Ramos (cell line): ENCODE measurements at regions not wholly inside any gene's neighbourhood (a gene's known extent, or its start where the extent isn't known, plus 50 kb on each side); places are given as distances from the start of the nearest gene placed in this dataset.
"Not testable (repeated sequence)": the region's sequence is repeated elsewhere in the genome, so short reads cannot be mapped to it uniquely, and the experiment has no call there.

Experiments
- in situ Hi-C: fragments of 300-500 bp; cut with MboI; formaldehyde crosslinking; loops from one replicate; pipeline ENCODE4 v1.14.3; 2022; ENCODE audit warnings: low sequenced_read_pairs; ENCODE audit not compliant: unreplicated experiment

DNA sequence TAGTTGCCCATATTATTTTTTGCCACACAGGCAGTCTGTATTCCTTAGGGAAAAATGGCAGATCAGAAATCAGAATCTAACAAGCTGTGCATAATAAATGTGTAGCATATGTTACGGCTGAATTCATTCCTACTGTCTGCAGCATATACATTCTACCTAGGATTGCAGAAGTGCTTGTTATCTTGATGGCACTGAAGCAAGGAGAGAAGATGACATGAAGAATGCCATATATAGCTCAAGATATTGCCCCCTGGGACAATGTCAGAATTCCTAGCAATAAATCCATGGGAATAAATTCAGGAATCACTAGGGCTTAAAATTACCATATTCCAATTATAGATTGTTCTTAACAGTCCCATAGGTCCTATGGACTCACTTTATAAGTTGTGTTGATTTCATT lies 293.0 kb upstream of the CNR1 start:
- in situ Hi-C loops = no loop called here

DNA sequence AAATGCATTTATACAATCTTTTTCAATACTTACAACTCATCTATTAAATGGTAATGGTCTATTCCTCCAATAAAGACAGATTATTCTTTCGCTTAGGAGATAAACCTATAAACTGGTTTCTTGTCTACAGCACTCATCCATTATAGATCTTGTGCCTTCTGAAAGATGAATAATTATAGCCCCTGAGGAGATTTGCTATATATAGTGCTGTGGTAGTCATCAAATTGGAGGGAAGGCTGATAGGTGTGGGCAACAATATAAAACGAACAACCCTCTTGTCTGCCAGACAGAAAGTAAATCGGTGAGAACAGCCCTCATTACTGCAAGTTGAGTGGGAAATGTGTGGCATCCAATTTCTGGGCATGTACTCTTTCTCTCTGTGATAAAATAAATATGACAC lies 292.5 kb upstream of the CNR1 start:
- in situ Hi-C loops = no loop called here

DNA sequence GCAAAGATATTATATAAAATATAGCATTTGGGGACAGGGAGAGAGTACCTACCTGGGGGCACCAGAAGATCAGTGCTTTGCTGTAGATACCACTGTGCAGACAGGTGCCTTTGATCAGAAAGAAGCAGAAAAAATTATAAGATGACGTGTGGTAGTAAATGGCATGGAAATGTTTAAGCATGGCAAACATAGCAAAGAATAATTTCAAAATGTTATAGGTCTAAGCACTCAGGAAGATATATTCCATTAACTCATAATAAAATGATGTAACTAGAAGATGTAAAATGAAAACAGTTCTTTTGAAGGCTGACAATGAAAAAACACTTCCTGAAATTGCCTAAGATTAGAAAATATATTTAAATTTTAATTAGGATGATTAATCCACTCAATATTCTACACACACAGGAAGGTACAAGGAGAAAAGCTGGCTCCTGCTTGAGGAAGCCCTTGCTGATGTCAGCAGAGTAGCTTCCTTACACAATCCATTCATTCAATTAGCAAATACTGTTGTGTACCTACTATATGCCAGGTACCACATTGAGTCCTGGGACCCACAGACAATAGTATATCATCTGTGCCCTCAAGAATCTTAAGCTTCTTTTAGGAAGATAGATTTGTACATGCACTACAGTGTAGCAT lies 290.2 kb upstream of the CNR1 start:
- in situ Hi-C loops = no loop called here

DNA sequence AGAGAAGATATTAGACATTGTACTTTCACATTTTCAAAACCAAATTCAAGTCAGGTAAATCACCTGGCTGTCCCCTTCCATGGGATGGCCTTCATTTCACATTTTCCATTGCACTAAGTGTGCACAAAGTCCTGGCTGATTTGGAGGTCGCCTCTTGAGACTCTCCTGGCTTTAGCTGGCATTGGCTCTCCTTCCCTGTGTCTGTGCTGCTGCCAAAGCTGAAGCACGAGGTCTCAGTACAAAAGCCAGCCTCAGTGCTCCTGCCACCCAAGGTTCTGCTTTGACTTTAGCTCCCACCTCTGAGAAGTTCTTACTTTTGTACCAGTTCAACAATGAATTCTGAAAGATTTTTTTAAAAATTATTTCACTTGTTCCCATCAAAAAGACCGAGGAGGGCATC lies 289.2 kb upstream of the CNR1 start:
- in situ Hi-C loops = no loop called here

DNA sequence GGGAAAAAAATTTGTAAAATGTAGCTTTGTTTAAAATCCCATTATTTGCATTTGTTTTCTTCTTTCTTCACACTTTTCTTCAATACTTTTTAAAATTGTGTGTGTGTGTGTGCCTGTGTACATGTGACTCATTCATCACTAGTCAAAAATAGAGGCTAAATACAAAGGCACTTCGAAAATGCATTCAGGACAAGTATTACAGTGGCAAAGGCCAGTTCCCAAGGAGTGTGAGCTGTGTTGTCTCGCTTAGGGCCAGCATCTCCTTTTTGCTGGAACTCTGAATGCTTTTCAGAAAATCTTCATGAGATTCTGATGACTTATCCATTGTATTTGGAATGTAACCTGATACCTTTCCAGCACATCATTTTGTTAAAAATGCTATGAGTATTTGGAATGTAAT lies 288.5 kb upstream of the CNR1 start:
- in situ Hi-C loops = no loop called here

DNA sequence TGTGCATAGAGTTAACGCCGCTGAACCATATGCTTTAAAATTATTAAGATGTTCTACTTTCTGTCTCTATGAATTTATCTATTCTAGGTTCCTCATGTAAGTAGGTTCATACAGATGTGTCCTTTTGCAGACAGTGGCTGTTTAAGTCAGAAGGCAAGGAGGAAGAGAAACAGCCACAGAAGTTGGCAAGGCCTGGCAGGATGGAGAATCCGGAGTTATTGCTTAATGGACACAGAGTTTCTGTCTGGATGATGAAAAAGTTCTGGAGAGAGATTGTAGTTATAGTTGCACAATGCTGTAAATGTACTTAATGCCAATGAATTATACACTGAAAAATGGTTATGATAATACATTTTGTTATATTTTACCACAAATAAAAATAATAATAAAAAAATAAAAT lies 283.6 kb upstream of the CNR1 start:
- in situ Hi-C loops = no loop called here

DNA sequence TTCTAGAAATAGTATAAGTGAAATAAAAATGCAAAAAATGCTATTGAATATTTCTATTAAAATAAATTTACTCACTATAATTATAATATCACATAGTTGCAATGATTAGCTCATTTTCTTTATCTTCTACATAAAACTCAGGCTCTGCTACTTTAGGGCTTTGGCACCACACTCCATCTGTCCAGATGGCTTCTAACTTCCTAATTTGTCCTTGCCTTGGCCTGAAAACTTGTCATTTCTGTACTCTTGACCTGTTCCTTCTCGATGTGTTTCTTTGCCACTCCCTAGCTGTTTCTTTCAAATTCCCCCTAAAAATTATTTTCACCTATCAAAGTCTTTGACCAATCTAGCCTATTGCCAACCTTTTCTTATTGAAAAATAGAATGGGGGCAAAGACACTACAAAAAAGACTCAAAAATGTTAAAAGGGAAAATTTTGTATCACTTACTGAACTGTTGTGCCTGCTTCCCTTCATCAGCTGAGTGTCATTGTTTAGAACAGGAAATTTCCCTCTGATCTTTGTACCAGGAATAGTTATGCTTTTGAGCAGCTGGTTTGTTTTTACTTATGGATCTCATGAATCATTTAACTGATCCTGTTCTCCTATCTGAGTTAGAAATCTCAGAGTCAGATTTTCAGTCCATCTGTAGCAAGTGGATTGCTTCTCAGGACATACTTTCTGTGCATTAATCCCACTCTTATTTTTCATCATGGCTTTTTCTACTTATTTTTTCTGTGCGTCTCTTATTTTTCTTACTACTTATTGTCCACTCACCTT lies 279.2 kb upstream of the CNR1 start:
- in situ Hi-C loops = no loop called here

DNA sequence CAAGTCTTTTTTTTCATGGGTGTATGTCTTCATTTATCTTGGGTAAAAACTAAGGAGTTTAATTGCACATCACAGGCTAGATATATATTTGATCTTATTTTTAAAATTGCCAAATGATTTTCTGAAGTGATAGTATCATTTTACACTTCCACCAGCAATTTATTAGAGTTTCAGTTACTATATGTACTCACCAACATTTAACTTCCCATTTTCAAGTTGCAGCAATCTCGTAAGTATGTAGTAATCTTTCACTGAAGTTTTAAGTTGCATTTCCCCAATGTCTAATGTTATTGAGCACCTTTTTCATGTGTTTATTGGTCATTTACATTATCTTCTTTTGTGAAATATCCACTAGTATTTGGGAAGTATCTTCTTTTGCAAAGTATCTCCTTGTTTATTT lies 277.4 kb upstream of the CNR1 start:
- in situ Hi-C loops = no loop called here

DNA sequence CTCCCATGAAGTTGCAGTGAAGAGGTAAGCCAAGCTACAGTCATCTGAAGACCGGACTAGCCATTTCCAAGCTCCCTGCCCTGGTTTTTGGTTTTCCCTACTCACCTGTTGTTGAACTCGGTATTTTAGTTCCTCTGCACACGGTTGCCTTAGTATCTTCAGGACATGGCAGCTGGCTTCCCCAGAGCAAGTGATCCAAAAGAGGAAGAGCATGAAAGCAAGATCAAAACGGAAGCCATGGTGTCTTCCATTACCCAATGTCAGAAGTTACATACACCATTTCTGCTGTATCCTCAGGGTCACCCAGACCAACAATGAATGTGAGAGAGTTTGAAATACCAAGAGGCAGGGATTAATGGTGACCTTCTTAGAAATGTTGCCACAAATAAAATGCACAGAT lies 276.6 kb upstream of the CNR1 start:
- in situ Hi-C loops = no loop called here

DNA sequence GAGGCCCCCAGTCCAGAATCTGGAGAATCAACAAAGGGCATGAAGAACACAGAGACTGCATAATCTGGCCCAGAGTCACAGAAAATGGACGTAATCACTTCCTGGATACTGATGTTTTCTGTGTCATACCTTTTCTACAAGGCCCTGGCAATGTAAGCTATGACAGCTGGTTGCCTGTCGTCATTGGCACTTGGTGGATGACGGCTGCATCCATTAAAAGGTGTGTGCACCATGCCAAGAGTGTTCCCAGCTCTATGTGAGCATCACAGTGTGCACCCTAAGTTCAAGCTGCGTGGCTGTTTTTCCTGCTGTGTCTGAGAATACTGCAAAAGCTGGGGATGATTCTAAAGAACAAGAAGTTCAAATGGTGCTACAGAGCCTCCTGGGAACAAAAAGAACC lies 275.2 kb upstream of the CNR1 start:
- in situ Hi-C loops = no loop called here

DNA sequence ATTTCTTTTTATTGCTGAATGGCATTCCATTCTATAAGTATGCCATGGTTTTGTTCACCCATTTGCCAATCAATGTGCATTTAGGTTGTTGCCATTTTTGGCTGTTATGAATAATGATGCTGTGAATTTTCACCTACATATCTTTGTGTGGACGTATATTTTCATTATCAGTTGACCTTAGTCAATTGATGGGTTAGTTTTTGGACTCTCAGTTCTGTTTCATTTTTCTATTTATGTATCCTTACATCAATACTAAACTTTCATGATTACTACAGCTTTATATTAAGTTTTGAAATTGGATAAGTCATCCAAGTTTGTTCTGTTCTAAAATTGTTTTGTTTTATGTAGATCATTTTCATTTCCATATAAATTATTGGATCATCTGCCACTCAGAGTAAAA lies 261.9 kb upstream of the CNR1 start:
- in situ Hi-C loops = no loop called here

DNA sequence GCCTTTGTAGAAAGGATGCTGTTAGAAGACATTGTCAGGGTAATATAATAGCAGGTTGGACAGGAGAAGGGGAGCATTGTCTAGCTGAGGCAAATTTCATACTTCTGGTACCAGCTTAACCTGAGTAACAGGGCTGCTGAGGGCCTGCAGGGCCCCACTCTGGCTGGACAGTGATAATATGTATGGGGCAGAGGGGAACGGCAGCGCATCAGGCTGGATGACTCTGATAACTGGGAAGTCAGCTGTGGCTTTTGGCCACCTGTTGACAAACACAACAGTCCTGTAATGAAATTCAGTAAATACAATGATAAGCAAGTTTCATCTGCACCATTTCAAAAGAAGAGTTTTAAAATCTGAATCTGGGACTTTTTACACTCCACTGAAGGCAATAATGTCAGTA lies 259.9 kb upstream of the CNR1 start:
- in situ Hi-C loops = no loop called here

DNA sequence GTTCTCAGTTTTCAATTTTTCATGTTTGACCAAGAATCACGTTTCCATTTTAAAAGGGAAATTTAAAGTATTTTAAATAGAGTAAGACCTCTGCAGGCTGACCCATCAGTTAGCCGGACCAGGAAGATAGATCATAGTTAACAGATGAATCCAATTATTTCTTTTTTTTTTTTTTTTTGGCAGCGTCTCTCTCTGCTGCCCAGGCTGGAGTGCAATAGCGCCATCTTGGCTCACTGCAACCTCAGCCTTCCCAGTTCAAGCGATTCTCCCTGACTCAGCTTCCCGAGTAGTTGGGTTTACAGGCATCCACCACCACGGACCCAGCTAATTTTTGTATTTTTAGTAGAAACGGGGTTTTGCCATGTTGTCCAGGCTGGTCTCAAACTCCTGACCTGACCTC lies 256.7 kb upstream of the CNR1 start:
- in situ Hi-C loops = no loop called here

DNA sequence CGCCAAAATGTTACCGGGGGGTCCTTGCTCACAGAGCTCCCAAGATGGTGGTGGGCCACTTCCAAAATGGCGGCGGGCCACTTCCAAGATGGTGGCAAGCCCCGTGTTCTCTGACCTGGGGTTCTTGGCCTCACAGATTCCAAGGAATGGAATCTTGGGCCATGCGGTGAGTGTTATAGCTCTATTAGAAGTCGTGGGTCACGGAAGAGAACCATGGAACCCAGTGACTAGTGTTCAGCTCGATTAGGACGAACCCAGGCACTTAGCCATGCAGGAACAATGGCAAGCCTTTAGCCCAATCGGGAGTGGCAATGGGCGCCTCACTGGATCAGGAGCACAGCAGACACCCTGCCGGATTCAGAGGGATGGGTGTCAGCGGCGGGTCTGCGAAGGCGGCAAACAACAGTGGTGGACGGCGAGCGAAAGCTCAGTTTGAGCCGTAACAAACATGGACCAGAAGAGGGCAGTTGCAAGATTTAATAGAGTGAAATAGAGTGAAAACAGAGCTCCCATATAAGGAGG lies 254.9 kb upstream of the CNR1 start:
- in situ Hi-C loops = not testable (repeated sequence)

DNA sequence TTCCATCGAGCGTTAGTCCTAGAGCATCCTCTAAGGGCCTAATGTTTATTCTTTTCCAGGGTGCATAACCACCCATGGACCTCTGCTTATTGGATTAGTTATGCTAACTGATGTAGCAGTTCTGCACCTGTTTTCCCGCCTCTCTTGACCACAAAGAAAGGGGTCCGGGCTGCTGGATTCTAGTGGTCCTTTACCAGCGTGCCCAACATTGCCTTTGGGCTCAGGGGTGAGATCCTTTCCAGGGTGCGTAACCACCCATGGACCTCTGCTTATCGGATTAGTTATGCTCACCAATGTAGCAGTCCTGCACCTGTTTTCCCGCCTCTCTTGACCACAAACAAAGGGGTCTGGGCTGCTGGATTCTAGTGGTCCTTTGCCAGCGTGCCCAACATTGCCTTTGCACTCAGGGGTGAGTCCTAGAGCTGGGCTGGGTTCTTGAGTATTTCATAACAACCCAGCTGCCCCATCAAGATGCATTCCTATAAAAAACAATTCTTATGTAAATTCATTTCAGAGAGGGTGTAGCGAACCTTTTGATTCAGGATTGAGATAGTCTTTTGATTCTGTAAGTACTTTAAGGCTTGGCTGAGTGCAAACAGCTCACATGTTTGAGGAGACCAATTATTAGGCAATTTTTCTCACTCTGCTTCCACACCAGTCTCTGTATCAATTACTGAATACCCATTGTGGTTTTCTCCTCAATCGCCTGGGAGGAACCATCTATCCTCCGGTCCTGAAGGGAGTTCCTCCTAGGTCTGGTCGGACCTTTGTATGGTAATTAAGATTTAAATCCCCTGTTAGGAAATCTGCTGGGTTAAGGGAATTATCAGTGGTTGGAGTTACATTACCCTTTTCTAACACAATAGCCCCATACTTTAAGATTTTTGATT lies 253.0 kb upstream of the CNR1 start:
- in situ Hi-C loops = not testable (repeated sequence)

DNA sequence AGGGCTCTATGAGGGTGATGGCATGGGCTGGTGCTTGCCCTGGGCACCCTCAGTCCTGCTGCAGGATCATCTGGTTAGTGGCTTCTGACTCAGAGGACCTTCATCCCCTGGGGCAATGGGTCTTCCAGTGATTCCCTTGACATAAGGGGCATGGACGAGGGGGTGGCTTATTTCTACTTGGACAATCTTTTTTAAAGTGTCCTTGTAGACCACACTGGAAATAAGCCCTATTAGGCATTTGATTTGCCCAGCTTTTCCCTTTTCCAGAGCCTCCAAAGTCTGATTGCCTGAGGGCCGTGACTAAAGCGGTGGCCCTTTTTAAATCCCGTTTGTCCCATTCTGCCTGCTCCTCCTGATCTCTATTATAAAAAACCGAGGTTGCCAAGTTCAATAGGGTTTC lies 251.2 kb upstream of the CNR1 start:
- in situ Hi-C loops = not testable (repeated sequence)

DNA sequence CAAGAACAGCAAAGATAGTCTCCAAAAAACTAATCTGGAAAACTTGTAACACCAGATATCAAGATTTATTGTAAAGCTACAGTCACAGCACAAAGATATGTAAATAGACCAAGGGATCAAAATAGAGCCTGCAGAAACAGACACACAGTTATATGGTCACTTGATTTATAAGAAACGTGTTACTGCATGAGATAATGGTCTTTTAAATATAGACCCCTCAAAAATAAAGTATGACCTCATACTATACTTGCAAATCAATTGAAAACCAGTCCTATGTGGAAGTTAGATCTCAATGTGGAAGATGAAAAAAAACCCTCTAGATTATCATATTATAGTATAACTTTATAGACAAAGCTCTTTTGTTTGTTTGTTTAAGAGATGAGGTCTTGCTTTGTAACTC lies 247.3 kb upstream of the CNR1 start:
- in situ Hi-C loops = no loop called here

DNA sequence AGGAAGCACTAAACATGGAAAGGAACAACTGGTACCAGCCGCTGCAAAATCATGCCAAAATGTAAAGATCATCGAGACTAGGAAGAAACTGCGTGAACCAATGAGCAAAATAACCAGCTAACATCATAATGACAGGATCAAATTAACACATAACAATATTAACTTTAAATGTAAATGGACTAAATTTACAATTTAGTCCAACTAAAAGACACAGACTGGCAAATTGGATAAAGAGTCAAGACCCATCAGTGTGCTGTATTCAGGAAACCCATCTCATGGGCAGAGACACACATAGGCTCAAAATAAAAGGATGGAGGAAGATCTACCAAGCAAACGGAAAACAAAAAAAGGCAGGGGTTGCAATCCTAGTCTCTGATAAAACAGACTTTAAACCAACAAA lies 242.2 kb upstream of the CNR1 start:
- in situ Hi-C loops = not testable (repeated sequence)

DNA sequence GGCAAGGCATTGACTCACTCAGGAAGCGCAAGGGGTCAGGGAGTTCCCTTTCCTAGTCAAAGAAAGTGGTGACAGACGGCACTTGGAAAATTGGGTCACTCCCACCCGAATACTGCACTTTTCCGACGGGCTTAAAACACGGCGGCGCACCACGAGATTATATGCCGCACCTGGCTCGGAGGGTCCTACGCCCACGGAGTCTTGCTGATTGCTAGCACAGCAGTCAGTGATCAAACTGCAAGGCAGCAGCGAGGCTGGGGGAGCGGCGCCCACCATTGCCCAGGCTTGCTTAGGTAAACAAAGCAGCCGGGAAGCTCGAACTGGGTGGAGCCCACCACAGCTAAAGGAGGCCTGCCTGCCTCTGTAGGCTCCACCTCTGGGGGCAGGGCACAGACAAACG lies 240.5 kb upstream of the CNR1 start:
- in situ Hi-C loops = not testable (repeated sequence)

DNA sequence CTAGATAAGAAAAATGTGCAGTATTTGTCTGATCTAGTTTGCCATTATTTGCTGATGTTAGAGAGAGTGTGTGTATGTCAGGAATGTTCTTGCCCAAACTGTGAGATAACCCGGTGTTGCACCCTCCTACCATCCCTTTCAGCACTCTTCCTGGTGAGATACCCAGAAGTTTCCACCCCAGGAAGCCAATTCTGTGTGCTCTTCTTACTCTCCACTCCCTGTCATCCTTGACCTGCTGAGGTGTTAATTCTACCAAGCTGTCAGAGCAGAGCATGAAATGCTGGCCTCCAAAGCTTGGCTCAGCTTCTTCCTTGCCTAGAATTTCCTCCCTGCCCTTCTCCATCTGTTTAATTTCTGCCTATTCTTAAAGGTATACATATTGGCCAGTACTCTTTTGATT lies 237.3 kb upstream of the CNR1 start:
- in situ Hi-C loops = no loop called here

DNA sequence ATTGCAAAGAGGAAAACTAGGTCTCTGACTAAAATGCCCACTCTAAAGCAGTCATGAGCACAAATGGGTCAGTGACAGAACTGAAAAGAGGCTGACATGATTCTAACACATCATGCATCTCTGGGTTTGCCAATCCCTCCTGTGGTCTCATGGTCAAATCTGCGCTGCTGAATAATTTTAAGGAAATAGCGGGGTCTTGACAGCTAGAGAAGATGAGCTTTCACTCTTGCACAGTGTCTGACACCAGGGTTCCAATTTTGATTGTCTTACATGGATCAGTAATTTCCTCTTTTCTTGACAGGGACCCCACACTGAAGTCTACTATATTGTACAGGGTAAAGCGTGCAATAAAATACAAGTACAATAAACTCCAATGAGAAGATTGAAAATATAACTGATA lies 236.8 kb upstream of the CNR1 start:
- in situ Hi-C loops = no loop called here
